ENCODE measurements at regions not wholly inside any gene's neighbourhood (a gene's known extent, or its start where the extent isn't known, plus 50 kb on each side); places are given as distances from the start of the nearest gene placed in this dataset.

DNA sequence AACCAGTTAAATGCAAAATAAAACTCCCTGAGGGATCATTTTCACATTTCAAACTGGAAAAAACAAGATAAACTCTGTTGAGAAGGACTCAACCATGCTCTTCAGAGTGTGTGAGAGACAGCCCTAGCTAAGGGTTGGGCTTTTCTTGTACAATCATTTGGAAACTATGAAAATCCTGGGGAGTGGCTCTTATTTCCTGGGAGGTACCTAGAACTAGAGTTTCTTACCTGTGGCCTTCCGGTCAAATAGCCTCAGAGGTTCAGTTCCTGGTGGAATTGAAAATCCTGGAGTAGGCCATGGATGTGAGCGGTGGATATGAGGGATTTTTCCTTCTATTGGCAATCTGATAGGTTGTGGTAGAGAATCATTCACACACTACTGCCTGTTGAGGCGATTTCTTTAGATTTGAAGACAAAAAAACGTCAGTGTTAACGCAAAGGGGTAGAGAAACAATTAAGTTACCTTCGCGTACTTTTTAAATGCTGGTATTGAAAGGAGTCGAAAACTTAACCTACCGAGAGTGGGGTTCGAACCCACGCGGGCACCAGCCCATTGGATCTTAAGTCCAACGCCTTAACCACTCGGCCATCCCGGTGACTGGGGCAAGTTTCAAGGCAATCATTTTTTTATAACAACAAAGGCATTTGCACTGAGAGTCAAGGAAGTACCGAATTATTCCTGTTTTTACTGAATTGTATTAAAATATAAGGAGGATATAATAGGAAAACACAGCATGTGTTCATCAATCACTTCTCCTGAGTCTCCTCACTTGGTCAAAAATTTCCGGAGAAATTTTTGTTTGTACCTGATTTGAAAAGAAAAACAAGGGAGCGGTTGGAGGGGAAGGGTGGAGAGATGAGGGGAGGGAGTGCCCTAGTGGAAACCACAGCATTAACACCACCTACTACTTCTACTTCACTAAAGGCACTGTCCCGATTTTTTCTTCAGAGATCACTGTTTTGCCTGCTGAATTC, 191.3 kb downstream of the OR2B2 start:
- TF ChIP-seq TAF1 (IDR thresholded peaks at IDR 0.05; ENCODE audit: borderline replicate concordance, insufficient read depth, low read length) (no peak), POLR2AphosphoS5 (IDR thresholded peaks at IDR 0.05; ENCODE audit: low read depth, low read length) (no peak)
